ENCODE measurements at regions not wholly inside any gene's neighbourhood (a gene's known extent, or its start where the extent isn't known, plus 50 kb on each side); places are given as distances from the start of the nearest gene placed in this dataset.

DNA sequence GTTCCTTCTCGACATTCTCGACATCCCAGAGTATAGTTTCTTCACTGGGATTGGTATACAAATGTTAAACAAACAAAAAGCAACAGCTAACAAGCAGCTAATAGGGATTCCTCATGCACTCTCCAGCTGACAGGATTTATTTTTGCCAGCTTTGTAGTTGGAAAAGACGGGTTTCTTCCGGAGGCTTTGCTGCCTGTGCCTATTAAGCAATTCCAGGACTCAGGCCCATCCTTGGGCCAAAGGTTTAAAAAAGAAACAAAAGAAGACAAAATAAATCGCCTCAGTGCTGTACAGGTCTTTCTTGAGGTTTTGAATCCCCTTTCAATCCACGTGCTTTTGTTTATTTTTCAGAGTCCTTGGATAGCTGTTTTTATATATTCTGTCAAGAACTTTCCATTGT lies 1414.5 kb upstream of the PCDH9 start:
- no peak for TF ChIP-seq POLR2A (IDR thresholded peaks at IDR 0.05)
- TF ChIP-seq EP300 (IDR thresholded peaks at IDR 0.05): no peak
- TF ChIP-seq, protein P1, sequence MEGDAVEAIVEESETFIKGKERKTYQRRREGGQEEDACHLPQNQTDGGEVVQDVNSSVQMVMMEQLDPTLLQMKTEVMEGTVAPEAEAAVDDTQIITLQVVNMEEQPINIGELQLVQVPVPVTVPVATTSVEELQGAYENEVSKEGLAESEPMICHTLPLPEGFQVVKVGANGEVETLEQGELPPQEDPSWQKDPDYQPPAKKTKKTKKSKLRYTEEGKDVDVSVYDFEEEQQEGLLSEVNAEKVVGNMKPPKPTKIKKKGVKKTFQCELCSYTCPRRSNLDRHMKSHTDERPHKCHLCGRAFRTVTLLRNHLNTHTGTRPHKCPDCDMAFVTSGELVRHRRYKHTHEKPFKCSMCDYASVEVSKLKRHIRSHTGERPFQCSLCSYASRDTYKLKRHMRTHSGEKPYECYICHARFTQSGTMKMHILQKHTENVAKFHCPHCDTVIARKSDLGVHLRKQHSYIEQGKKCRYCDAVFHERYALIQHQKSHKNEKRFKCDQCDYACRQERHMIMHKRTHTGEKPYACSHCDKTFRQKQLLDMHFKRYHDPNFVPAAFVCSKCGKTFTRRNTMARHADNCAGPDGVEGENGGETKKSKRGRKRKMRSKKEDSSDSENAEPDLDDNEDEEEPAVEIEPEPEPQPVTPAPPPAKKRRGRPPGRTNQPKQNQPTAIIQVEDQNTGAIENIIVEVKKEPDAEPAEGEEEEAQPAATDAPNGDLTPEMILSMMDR (IDR thresholded peaks at IDR 0.05): no peak

Measured in upper lobe of left lung (tissue), 4 donors.